ENCODE measurements at regions not wholly inside any gene's neighbourhood (a gene's known extent, or its start where the extent isn't known, plus 50 kb on each side); places are given as distances from the start of the nearest gene placed in this dataset.

- FAIRE-seq = no peak
Observed at GRCh38 chr18:40864846-40865245, 1090.2 kb upstream of the PIK3C3 start.

GRCh38 chr18:40863801-40864200 is 1091.2 kb upstream of the PIK3C3 start:
- DNase-seq (ENCODE audit: insufficient read length, low spot score) (no peak), FAIRE-seq (no peak)

More at GRCh38 chr18:40864846-40865245, 1090.2 kb upstream of the PIK3C3 start:
- DNase-seq (ENCODE audit: insufficient read length, low spot score) = no peak

GRCh38 chr18:40860189-40860588 is 1094.8 kb upstream of the PIK3C3 start:
- DNase-seq (ENCODE audit: insufficient read length, low spot score) (no peak), FAIRE-seq (no peak)

GRCh38 chr18:40855661-40856060 is 1099.4 kb upstream of the PIK3C3 start:
- no peak for DNase-seq (ENCODE audit: insufficient read length, low spot score)
- no peak for FAIRE-seq

GRCh38 chr18:40852406-40852805 is 1102.6 kb upstream of the PIK3C3 start:
- FAIRE-seq (no peak), DNase-seq (ENCODE audit: insufficient read length, low spot score) (no peak)

GRCh38 chr18:40851014-40851429 is 1104.0 kb upstream of the PIK3C3 start:
- DNase-seq (ENCODE audit: insufficient read length, low spot score) (no peak), FAIRE-seq (no peak)

GRCh38 chr18:40849886-40850285 is 1105.1 kb upstream of the PIK3C3 start:
- no peak for FAIRE-seq

GRCh38 chr18:40841467-40841866 is 1113.6 kb upstream of the PIK3C3 start:
- no peak for DNase-seq (ENCODE audit: insufficient read length, low spot score)
- no peak for FAIRE-seq

More at GRCh38 chr18:40849886-40850285, 1105.1 kb upstream of the PIK3C3 start:
- DNase-seq (ENCODE audit: insufficient read length, low spot score) = no peak

- FAIRE-seq = no peak
- DNase-seq (ENCODE audit: insufficient read length, low spot score) = no peak
Observed at GRCh38 chr18:40841063-40841462, 1114.0 kb upstream of the PIK3C3 start.

GRCh38 chr18:40832362-40832761 is 1122.7 kb upstream of the PIK3C3 start:
- no peak for FAIRE-seq

GRCh38 chr18:40824291-40824690 is 1130.7 kb upstream of the PIK3C3 start:
- FAIRE-seq = no peak
- no peak for DNase-seq (ENCODE audit: insufficient read length, low spot score)

More at GRCh38 chr18:40832362-40832761, 1122.7 kb upstream of the PIK3C3 start:
- no peak for DNase-seq (ENCODE audit: insufficient read length, low spot score)

GRCh38 chr18:40821596-40822243 is 1133.3 kb upstream of the PIK3C3 start:
- FAIRE-seq (no peak), DNase-seq (ENCODE audit: insufficient read length, low spot score) (no peak)

- no peak for DNase-seq (ENCODE audit: insufficient read length, low spot score)
Observed at GRCh38 chr18:40812981-40813515, 1142.0 kb upstream of the PIK3C3 start.

GRCh38 chr18:40810372-40810771 is 1144.7 kb upstream of the PIK3C3 start:
- FAIRE-seq (no peak), DNase-seq (ENCODE audit: insufficient read length, low spot score) (no peak)

More at GRCh38 chr18:40812981-40813515, 1142.0 kb upstream of the PIK3C3 start:
- FAIRE-seq = no peak

GRCh38 chr18:40789286-40789685 is 1165.7 kb upstream of the PIK3C3 start:
- FAIRE-seq (no peak), DNase-seq (ENCODE audit: insufficient read length, low spot score) (no peak)

- no peak for FAIRE-seq
- no peak for DNase-seq (ENCODE audit: insufficient read length, low spot score)
Observed at GRCh38 chr18:40782453-40783130, 1172.4 kb upstream of the PIK3C3 start.

- FAIRE-seq (no peak), DNase-seq (ENCODE audit: insufficient read length, low spot score) (no peak)
Observed at GRCh38 chr18:40769786-40770185, 1185.2 kb upstream of the PIK3C3 start.

- no peak for FAIRE-seq
- no peak for DNase-seq (ENCODE audit: insufficient read length, low spot score)
Observed at GRCh38 chr18:40760251-40760650, 1194.8 kb upstream of the PIK3C3 start.

- DNase-seq (ENCODE audit: insufficient read length, low spot score) (no peak), FAIRE-seq (no peak)
Observed at GRCh38 chr18:40754477-40754876, 1200.6 kb upstream of the PIK3C3 start.

GRCh38 chr18:40752316-40752715 is 1202.7 kb upstream of the PIK3C3 start:
- DNase-seq (ENCODE audit: insufficient read length, low spot score) (no peak), FAIRE-seq (no peak)

GRCh38 chr18:40751186-40751585 is 1203.8 kb upstream of the PIK3C3 start:
- DNase-seq (ENCODE audit: insufficient read length, low spot score) = no peak
- no peak for FAIRE-seq

GRCh38 chr18:40739029-40739428 is 1216.0 kb upstream of the PIK3C3 start:
- FAIRE-seq (no peak), DNase-seq (ENCODE audit: insufficient read length, low spot score) (no peak)
